ENCODE measurements at regions not wholly inside any gene's neighbourhood (a gene's known extent, or its start where the extent isn't known, plus 50 kb on each side); places are given as distances from the start of the nearest gene placed in this dataset.

GRCh38 chr9:13919401-13919800, 394.5 kb downstream of the NFIB start:
- no peak overlapping the region for H3K27ac ChIP-seq (ENCODE audit: low read length, poor library complexity, severe bottlenecking)
- H2AFZ ChIP-seq (ENCODE audit: low read depth, low read length): no peak overlapping the region
- H3K4me1 ChIP-seq (ENCODE audit: control insufficient read depth, insufficient read depth, low read depth, low read length): no peaks in the 10 kb centered on the region
- no peak overlapping the region for H4K91ac ChIP-seq (ENCODE audit: low read length)
- H3K14ac ChIP-seq (ENCODE audit: low read length in 2 of 2): no peak overlapping the region
- no peak overlapping the region for H3K23ac ChIP-seq (ENCODE audit: low read length in 2 of 2)
- no peak overlapping the region for H4K8ac ChIP-seq (ENCODE audit: low read length)
- DNase-seq: no peak
- no peaks in the 10 kb centered on the region for H3K27me3 ChIP-seq (ENCODE audit: control insufficient read depth in 1 of 2, insufficient read depth in 1 of 2, low read length in 2 of 2)
- no peak overlapping the region for H3K18ac ChIP-seq (ENCODE audit: low read depth in 1 of 2, low read length in 2 of 2)
- no peak overlapping the region for H2BK15ac ChIP-seq (ENCODE audit: low read depth, poor library complexity, severe bottlenecking)
- H2BK5ac ChIP-seq (ENCODE audit: low read depth, low read length, poor library complexity, severe bottlenecking): no peak overlapping the region
- H3K4me3 ChIP-seq (ENCODE audit: insufficient read depth in 1 of 2, low read depth in 1 of 2, low read length in 2 of 2): no peak overlapping the region
- peaks cover 5% of the 10 kb centered on the region for H3K9me3 ChIP-seq (ENCODE audit: control insufficient read depth, low read length)
- H2AK5ac ChIP-seq (ENCODE audit: low read length, severe bottlenecking): no peak overlapping the region
- no peaks in the 10 kb centered on the region for H3K79me1 ChIP-seq (replicated peaks; ENCODE audit: low read length, poor library complexity, severe bottlenecking)
- H2BK120ac ChIP-seq (ENCODE audit: low read depth, low read length): no peak overlapping the region
- H3K4ac ChIP-seq (ENCODE audit: low read depth in 1 of 2, low read length in 2 of 2): no peak overlapping the region
- no peak overlapping the region for H3K9ac ChIP-seq (ENCODE audit: low read length)
- no peaks in the 10 kb centered on the region for H3K36me3 ChIP-seq (ENCODE audit: control insufficient read depth in 1 of 2, insufficient read depth in 2 of 2, low read depth in 1 of 2, low read length in 2 of 2)
- no peak overlapping the region for H3K4me2 ChIP-seq (ENCODE audit: low read length, poor library complexity, severe bottlenecking)
- 93% methylated on average over 2 of the region's 2 CpGs for WGBS
- no peak overlapping the region for H2BK12ac ChIP-seq (ENCODE audit: low read length in 2 of 2)

- Histone ChIP-seq H2BK120ac (ENCODE audit: low read depth, low read length) (no peak overlapping the region), H3K23ac (ENCODE audit: low read length in 2 of 2) (no peak overlapping the region), H4K8ac (ENCODE audit: low read length) (no peak overlapping the region), H2BK12ac (ENCODE audit: low read length in 2 of 2) (no peak overlapping the region), H3K4ac (ENCODE audit: low read depth in 1 of 2, low read length in 2 of 2) (no peak overlapping the region), H2AK5ac (ENCODE audit: low read length, severe bottlenecking) (no peak overlapping the region), H2AFZ (ENCODE audit: low read depth, low read length) (no peak overlapping the region), H4K91ac (ENCODE audit: low read length) (no peak overlapping the region), H3K14ac (ENCODE audit: low read length in 2 of 2) (no peak overlapping the region), H2BK15ac (ENCODE audit: low read depth, poor library complexity, severe bottlenecking) (no peak overlapping the region), H3K4me2 (ENCODE audit: low read length, poor library complexity, severe bottlenecking) (no peak overlapping the region), H3K79me1 (replicated peaks; ENCODE audit: low read length, poor library complexity, severe bottlenecking) (no peaks in the 10 kb centered on the region), H3K9ac (ENCODE audit: low read length) (no peak overlapping the region), H3K9me3 (ENCODE audit: control insufficient read depth, low read length) (no peaks in the 10 kb centered on the region), H3K36me3 (ENCODE audit: control insufficient read depth in 1 of 2, insufficient read depth in 2 of 2, low read depth in 1 of 2, low read length in 2 of 2) (no peaks in the 10 kb centered on the region), H3K4me3 (ENCODE audit: insufficient read depth in 1 of 2, low read depth in 1 of 2, low read length in 2 of 2) (no peak overlapping the region), H3K27ac (ENCODE audit: low read length, poor library complexity, severe bottlenecking) (no peak overlapping the region), H3K18ac (ENCODE audit: low read depth in 1 of 2, low read length in 2 of 2) (no peak overlapping the region), H2BK5ac (ENCODE audit: low read depth, low read length, poor library complexity, severe bottlenecking) (no peak overlapping the region), H3K4me1 (ENCODE audit: control insufficient read depth, insufficient read depth, low read depth, low read length) (no peaks in the 10 kb centered on the region), H3K27me3 (ENCODE audit: control insufficient read depth in 1 of 2, insufficient read depth in 1 of 2, low read length in 2 of 2) (peaks cover 0 to under 1% of the 10 kb centered on the region in 2 experiments)
- DNase-seq: no peak
Observed at GRCh38 chr9:13917534-13917933, 396.4 kb downstream of the NFIB start.

GRCh38 chr9:13915591-13916301, 398.2 kb downstream of the NFIB start:
- no peaks in the 10 kb centered on the region for H3K4me1 ChIP-seq (ENCODE audit: control insufficient read depth, insufficient read depth, low read depth, low read length)

GRCh38 chr9:13915131-13915530, 398.8 kb downstream of the NFIB start:
- Histone ChIP-seq H4K8ac (ENCODE audit: low read length) (no peak overlapping the region), H3K14ac (ENCODE audit: low read length in 2 of 2) (no peak overlapping the region), H3K9me3 (ENCODE audit: control insufficient read depth, low read length) (no peaks in the 10 kb centered on the region), H3K4ac (ENCODE audit: low read depth in 1 of 2, low read length in 2 of 2) (no peak overlapping the region), H3K27ac (ENCODE audit: low read length, poor library complexity, severe bottlenecking) (no peak overlapping the region), H2BK120ac (ENCODE audit: low read depth, low read length) (no peak overlapping the region), H3K18ac (ENCODE audit: low read depth in 1 of 2, low read length in 2 of 2) (no peak overlapping the region), H2BK5ac (ENCODE audit: low read depth, low read length, poor library complexity, severe bottlenecking) (no peak overlapping the region), H3K4me2 (ENCODE audit: low read length, poor library complexity, severe bottlenecking) (no peak overlapping the region), H3K27me3 (ENCODE audit: control insufficient read depth in 1 of 2, insufficient read depth in 1 of 2, low read length in 2 of 2) (peaks cover 0 to 4% of the 10 kb centered on the region in 2 experiments), H2BK12ac (ENCODE audit: low read length in 2 of 2) (no peak overlapping the region), H2BK15ac (ENCODE audit: low read depth, poor library complexity, severe bottlenecking) (no peak overlapping the region), H3K4me1 (ENCODE audit: control insufficient read depth, insufficient read depth, low read depth, low read length) (no peaks in the 10 kb centered on the region), H3K79me1 (replicated peaks; ENCODE audit: low read length, poor library complexity, severe bottlenecking) (no peaks in the 10 kb centered on the region), H3K4me3 (ENCODE audit: insufficient read depth in 1 of 2, low read depth in 1 of 2, low read length in 2 of 2) (no peak overlapping the region), H2AFZ (ENCODE audit: low read depth, low read length) (no peak overlapping the region), H3K23ac (ENCODE audit: low read length in 2 of 2) (no peak overlapping the region), H2AK5ac (ENCODE audit: low read length, severe bottlenecking) (no peak overlapping the region), H4K91ac (ENCODE audit: low read length) (no peak overlapping the region), H3K9ac (ENCODE audit: low read length) (no peak overlapping the region), H3K36me3 (ENCODE audit: control insufficient read depth in 1 of 2, insufficient read depth in 2 of 2, low read depth in 1 of 2, low read length in 2 of 2) (no peaks in the 10 kb centered on the region)
- 95% methylated on average over 1 of the region's 1 CpG for WGBS
- no peak for DNase-seq

More at GRCh38 chr9:13915591-13916301, 398.2 kb downstream of the NFIB start:
- Histone ChIP-seq H4K91ac (ENCODE audit: low read length) (no peak overlapping the region), H3K4me2 (ENCODE audit: low read length, poor library complexity, severe bottlenecking) (no peak overlapping the region), H3K23ac (ENCODE audit: low read length in 2 of 2) (no peak overlapping the region), H4K8ac (ENCODE audit: low read length) (no peak overlapping the region), H3K27ac (ENCODE audit: low read length, poor library complexity, severe bottlenecking) (no peak overlapping the region), H2AK5ac (ENCODE audit: low read length, severe bottlenecking) (no peak overlapping the region), H2BK5ac (ENCODE audit: low read depth, low read length, poor library complexity, severe bottlenecking) (no peak overlapping the region), H2AFZ (ENCODE audit: low read depth, low read length) (no peak overlapping the region), H3K18ac (ENCODE audit: low read depth in 1 of 2, low read length in 2 of 2) (no peak overlapping the region), H2BK120ac (ENCODE audit: low read depth, low read length) (no peak overlapping the region), H2BK12ac (ENCODE audit: low read length in 2 of 2) (no peak overlapping the region), H3K4ac (ENCODE audit: low read depth in 1 of 2, low read length in 2 of 2) (no peak overlapping the region), H2BK15ac (ENCODE audit: low read depth, poor library complexity, severe bottlenecking) (no peak overlapping the region), H3K9ac (ENCODE audit: low read length) (no peak overlapping the region), H3K4me3 (ENCODE audit: insufficient read depth in 1 of 2, low read depth in 1 of 2, low read length in 2 of 2) (no peak overlapping the region), H3K27me3 (ENCODE audit: control insufficient read depth in 1 of 2, insufficient read depth in 1 of 2, low read length in 2 of 2) (peaks cover 0 to 4% of the 10 kb centered on the region in 2 experiments), H3K79me1 (replicated peaks; ENCODE audit: low read length, poor library complexity, severe bottlenecking) (no peaks in the 10 kb centered on the region), H3K14ac (ENCODE audit: low read length in 2 of 2) (no peak overlapping the region), H3K36me3 (ENCODE audit: control insufficient read depth in 1 of 2, insufficient read depth in 2 of 2, low read depth in 1 of 2, low read length in 2 of 2) (no peaks in the 10 kb centered on the region), H3K9me3 (ENCODE audit: control insufficient read depth, low read length) (no peaks in the 10 kb centered on the region)
- 76% methylated on average over 4 of the region's 4 CpGs for WGBS
- peak; percentile 26 for DNase-seq
